ENCODE measurements at regions not wholly inside any gene's neighbourhood (a gene's known extent, or its start where the extent isn't known, plus 50 kb on each side); places are given as distances from the start of the nearest gene placed in this dataset.

DNA sequence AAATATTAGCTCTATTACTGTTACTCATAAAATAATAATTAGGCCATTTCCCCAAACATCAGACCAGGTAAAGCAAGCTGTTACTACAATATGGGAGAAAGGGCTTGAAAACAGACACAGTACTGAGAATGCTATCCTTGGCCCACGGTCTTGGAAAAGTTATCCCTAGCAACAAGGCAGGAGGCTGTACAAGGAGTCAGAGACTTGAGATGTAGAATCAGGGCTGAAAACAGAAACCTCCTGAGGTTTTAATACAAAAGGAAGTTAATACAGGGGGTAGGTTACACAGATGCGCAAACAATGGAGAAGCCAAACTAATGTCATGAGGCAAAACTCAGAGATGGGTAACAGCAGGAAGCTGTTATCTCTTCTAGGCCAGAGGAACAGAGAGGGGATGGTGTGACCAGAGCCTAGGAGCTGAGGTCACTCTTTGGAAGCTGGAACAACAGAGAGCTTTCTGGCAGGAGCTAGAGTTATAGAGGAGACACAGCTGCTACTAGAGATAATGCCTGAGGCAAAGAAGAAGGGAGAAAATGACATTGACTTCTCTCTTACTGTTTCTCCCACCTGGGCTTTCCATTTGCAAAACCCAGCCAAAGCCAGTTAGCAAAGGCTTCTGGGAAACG is 248.8 kb downstream of the SUDS3 start:
- Histone ChIP-seq H3K4me2 (ENCODE audit: low read depth, low read length) (no peak overlapping the region), H3K4me3 (replicated peaks in 1 of 3; ENCODE audit: insufficient read depth in 1 of 3, low read depth in 2 of 3, low read length in 3 of 3) (no peak overlapping the region), H3K79me2 (ENCODE audit: insufficient read depth, low read length) (no peaks in the 10 kb centered on the region), H3K9me3 (ENCODE audit: low read length) (no peaks in the 10 kb centered on the region), H3K27me3 (ENCODE audit: control insufficient read depth in 1 of 2, insufficient read depth in 2 of 2, low read length in 2 of 2) (no peaks in the 10 kb centered on the region; a peak in 1 of 5 replicates), H2AFZ (ENCODE audit: low read length) (no peak overlapping the region), H3K36me3 (replicated peaks in 1 of 2; ENCODE audit: control insufficient read depth in 1 of 2, insufficient read depth in 2 of 2, low read length in 2 of 2) (no peaks in the 10 kb centered on the region), H3K27ac (ENCODE audit: extremely low read length, insufficient read depth, low read length) (no peak overlapping the region), H3K9ac (ENCODE audit: insufficient read depth, low read depth, low read length) (no peak overlapping the region), H3K4me1 (ENCODE audit: insufficient read depth, low read length) (no peaks in the 10 kb centered on the region), H4K20me1 (ENCODE audit: insufficient read depth, low read length) (no peaks in the 10 kb centered on the region)
- 30% methylated on average over 3 of the region's 3 CpGs for WGBS (ENCODE audit: low lambda C conversion rate)
- POLR2A ChIA-PET = no interaction called here
- CTCF ChIA-PET (ENCODE audit: low intra/inter-chr PET ratio, low total read pairs) = no interaction called here
- DNase-seq (ENCODE audit: low spot score) = no peak
- no TSS peak for BruUV-seq (replicated peaks)
- no peak for ATAC-seq
- FAIRE-seq = no peak
- in situ Hi-C loops (cut with HindIII; ENCODE audit: extremely low pct_ligation_motif_present, low pct_unique_long_range_greater_than_20kb) (no loop called here), intact Hi-C loops (cut with micrococcal nuclease; ENCODE audit: unreplicated experiment) (no loop called here)
- TF ChIP-seq RFX5 (IDR thresholded peaks at IDR 0.05; ENCODE audit: low read depth, low read length) = no peak
- TF ChIP-seq NCOA5 (CRISPR knock-in tag; IDR thresholded peaks at IDR 0.05) = no peak
- TF ChIP-seq SPEN (CRISPR knock-in tag; IDR thresholded peaks at IDR 0.05; ENCODE audit: low read depth) = no peak
- no peak for TF ChIP-seq ZNF788 (CRISPR knock-in tag; IDR thresholded peaks at IDR 0.05; ENCODE audit: borderline replicate concordance)
- no peak for TF ChIP-seq ZNF746 (CRISPR knock-in tag; IDR thresholded peaks at IDR 0.05)
- TF ChIP-seq, protein P1, sequence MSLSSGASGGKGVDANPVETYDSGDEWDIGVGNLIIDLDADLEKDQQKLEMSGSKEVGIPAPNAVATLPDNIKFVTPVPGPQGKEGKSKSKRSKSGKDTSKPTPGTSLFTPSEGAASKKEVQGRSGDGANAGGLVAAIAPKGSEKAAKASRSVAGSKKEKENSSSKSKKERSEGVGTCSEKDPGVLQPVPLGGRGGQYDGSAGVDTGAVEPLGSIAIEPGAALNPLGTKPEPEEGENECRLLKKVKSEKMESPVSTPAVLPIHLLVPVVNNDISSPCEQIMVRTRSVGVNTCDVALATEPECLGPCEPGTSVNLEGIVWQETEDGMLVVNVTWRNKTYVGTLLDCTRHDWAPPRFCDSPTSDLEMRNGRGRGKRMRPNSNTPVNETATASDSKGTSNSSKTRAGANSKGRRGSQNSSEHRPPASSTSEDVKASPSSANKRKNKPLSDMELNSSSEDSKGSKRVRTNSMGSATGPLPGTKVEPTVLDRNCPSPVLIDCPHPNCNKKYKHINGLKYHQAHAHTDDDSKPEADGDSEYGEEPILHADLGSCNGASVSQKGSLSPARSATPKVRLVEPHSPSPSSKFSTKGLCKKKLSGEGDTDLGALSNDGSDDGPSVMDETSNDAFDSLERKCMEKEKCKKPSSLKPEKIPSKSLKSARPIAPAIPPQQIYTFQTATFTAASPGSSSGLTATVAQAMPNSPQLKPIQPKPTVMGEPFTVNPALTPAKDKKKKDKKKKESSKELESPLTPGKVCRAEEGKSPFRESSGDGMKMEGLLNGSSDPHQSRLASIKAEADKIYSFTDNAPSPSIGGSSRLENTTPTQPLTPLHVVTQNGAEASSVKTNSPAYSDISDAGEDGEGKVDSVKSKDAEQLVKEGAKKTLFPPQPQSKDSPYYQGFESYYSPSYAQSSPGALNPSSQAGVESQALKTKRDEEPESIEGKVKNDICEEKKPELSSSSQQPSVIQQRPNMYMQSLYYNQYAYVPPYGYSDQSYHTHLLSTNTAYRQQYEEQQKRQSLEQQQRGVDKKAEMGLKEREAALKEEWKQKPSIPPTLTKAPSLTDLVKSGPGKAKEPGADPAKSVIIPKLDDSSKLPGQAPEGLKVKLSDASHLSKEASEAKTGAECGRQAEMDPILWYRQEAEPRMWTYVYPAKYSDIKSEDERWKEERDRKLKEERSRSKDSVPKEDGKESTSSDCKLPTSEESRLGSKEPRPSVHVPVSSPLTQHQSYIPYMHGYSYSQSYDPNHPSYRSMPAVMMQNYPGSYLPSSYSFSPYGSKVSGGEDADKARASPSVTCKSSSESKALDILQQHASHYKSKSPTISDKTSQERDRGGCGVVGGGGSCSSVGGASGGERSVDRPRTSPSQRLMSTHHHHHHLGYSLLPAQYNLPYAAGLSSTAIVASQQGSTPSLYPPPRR (CRISPR knock-in tag; IDR thresholded peaks at IDR 0.05; ENCODE audit: borderline replicate concordance) = no peak
- TF ChIP-seq CAMTA2 (CRISPR knock-in tag; IDR thresholded peaks at IDR 0.05; ENCODE audit: borderline replicate concordance) = no peak
- TF ChIP-seq ZZZ3 (CRISPR knock-in tag; IDR thresholded peaks at IDR 0.05; ENCODE audit: borderline replicate concordance) = no peak
- no peak for TF ChIP-seq HDAC1 (CRISPR knock-in tag; IDR thresholded peaks at IDR 0.05)
- TF ChIP-seq U2AF1 (optimal IDR thresholded peaks at IDR 0.05; ENCODE audit: low read depth, low read length) = no peak
- no peak for TF ChIP-seq ADNP (CRISPR knock-in tag; IDR thresholded peaks at IDR 0.05)
- TF ChIP-seq, protein P2, sequence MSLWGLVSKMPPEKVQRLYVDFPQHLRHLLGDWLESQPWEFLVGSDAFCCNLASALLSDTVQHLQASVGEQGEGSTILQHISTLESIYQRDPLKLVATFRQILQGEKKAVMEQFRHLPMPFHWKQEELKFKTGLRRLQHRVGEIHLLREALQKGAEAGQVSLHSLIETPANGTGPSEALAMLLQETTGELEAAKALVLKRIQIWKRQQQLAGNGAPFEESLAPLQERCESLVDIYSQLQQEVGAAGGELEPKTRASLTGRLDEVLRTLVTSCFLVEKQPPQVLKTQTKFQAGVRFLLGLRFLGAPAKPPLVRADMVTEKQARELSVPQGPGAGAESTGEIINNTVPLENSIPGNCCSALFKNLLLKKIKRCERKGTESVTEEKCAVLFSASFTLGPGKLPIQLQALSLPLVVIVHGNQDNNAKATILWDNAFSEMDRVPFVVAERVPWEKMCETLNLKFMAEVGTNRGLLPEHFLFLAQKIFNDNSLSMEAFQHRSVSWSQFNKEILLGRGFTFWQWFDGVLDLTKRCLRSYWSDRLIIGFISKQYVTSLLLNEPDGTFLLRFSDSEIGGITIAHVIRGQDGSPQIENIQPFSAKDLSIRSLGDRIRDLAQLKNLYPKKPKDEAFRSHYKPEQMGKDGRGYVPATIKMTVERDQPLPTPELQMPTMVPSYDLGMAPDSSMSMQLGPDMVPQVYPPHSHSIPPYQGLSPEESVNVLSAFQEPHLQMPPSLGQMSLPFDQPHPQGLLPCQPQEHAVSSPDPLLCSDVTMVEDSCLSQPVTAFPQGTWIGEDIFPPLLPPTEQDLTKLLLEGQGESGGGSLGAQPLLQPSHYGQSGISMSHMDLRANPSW (CRISPR knock-in tag; IDR thresholded peaks at IDR 0.05; ENCODE audit: borderline replicate concordance) = no peak
- TF ChIP-seq, protein P3, sequence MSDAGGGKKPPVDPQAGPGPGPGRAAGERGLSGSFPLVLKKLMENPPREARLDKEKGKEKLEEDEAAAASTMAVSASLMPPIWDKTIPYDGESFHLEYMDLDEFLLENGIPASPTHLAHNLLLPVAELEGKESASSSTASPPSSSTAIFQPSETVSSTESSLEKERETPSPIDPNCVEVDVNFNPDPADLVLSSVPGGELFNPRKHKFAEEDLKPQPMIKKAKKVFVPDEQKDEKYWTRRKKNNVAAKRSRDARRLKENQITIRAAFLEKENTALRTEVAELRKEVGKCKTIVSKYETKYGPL (CRISPR knock-in tag; IDR thresholded peaks at IDR 0.05) = no peak
- TF ChIP-seq MAZ (IDR thresholded peaks at IDR 0.05; ENCODE audit: borderline replicate concordance, low read depth, low read length) = no peak
- no peak for TF ChIP-seq MAZ (CRISPR knock-in tag; IDR thresholded peaks at IDR 0.05; ENCODE audit: low read depth)
- no peak for TF ChIP-seq EZH2 (conservative IDR thresholded peaks at IDR 0.05; ENCODE audit: low read depth, low read length)
